NCI-H1048 (cell line): ENCODE measurements at regions not wholly inside any gene's neighbourhood (a gene's known extent, or its start where the extent isn't known, plus 50 kb on each side); places are given as distances from the start of the nearest gene placed in this dataset.
"Not testable (repeated sequence)": the region's sequence is repeated elsewhere in the genome, so short reads cannot be mapped to it uniquely, and the experiment has no call there.

ENCODE experiments used
- DNase-seq: peaks from one replicate; lab custom pipeline; 2025; lab: John Stamatoyannopoulos, UW

- no peak for DNase-seq
These were observed 177.6 kb downstream of the JCAD start for GRCh38 chr10:29881811-29882210.

- DNase-seq: no peak
These were observed 178.0 kb downstream of the JCAD start for GRCh38 chr10:29881336-29881771.

- no peak for DNase-seq
These were observed 178.5 kb downstream of the JCAD start for GRCh38 chr10:29880856-29881255.

- DNase-seq: no peak
These were observed 179.5 kb downstream of the JCAD start for GRCh38 chr10:29879862-29880261.

GRCh38 chr10:29878492-29878891 lies 180.9 kb downstream of the JCAD start:
- no peak for DNase-seq

- DNase-seq: no peak
These were observed 181.4 kb downstream of the JCAD start for GRCh38 chr10:29877793-29878491.

GRCh38 chr10:29876008-29876555 lies 183.3 kb downstream of the JCAD start:
- no peak for DNase-seq

- DNase-seq: no peak
These were observed 184.6 kb downstream of the JCAD start for GRCh38 chr10:29874606-29875269.

GRCh38 chr10:29873941-29874484 lies 185.4 kb downstream of the JCAD start:
- DNase-seq: no peak

- DNase-seq: no peak
These were observed 188.8 kb downstream of the JCAD start for GRCh38 chr10:29870522-29871044.

GRCh38 chr10:29869593-29869992 lies 189.8 kb downstream of the JCAD start:
- DNase-seq: no peak

- no peak for DNase-seq
These were observed 193.0 kb downstream of the JCAD start for GRCh38 chr10:29866356-29866755.

GRCh38 chr10:29865700-29866355 lies 193.6 kb downstream of the JCAD start:
- DNase-seq: no peak

GRCh38 chr10:29862923-29863614 lies 196.3 kb downstream of the JCAD start:
- no peak for DNase-seq

GRCh38 chr10:29861811-29862505 lies 197.4 kb downstream of the JCAD start:
- no peak for DNase-seq

GRCh38 chr10:29861231-29861630 lies 198.2 kb downstream of the JCAD start:
- DNase-seq: not testable (repeated sequence)

GRCh38 chr10:29860166-29860565 lies 199.2 kb downstream of the JCAD start:
- no peak for DNase-seq

GRCh38 chr10:29859521-29860130 lies 199.8 kb downstream of the JCAD start:
- no peak for DNase-seq

GRCh38 chr10:29858702-29859267 lies 200.6 kb downstream of the JCAD start:
- DNase-seq: no peak
